ENCODE measurements at regions not wholly inside any gene's neighbourhood (a gene's known extent, or its start where the extent isn't known, plus 50 kb on each side); places are given as distances from the start of the nearest gene placed in this dataset.

- TF ChIP-seq CTCF (optimal IDR thresholded peaks at IDR 0.05 in 1 of 3, IDR thresholded peaks at IDR 0.05 in 1 of 3, conservative IDR thresholded peaks at IDR 0.05 in 1 of 3; ENCODE audit: extremely low read depth in 1 of 3, insufficient read depth in 2 of 3, low read length in 3 of 3) (no peak), EZH2 (IDR thresholded peaks at IDR 0.05; ENCODE audit: low read length) (no peak)
These were observed 121.3 kb upstream of the NXPH2 start for GRCh38 chr2:138901530-138901929.
